ENCODE measurements at regions not wholly inside any gene's neighbourhood (a gene's known extent, or its start where the extent isn't known, plus 50 kb on each side); places are given as distances from the start of the nearest gene placed in this dataset.

- TF ChIP-seq CTCF (IDR thresholded peaks at IDR 0.05), result no peak
- TF ChIP-seq POLR2AphosphoS5 (IDR thresholded peaks at IDR 0.05), result no peak
- no peak for TF ChIP-seq POLR2A (IDR thresholded peaks at IDR 0.05; ENCODE audit: low read depth)
- TF ChIP-seq EP300 (IDR thresholded peaks at IDR 0.05), result no peak
Observed at GRCh38 chr2:39968037-39968436, 189.0 kb upstream of the THUMPD2 start.

Data from esophagus muscularis mucosa (tissue), 4 donors.